ENCODE measurements at regions not wholly inside any gene's neighbourhood (a gene's known extent, or its start where the extent isn't known, plus 50 kb on each side); places are given as distances from the start of the nearest gene placed in this dataset.

- Histone ChIP-seq H3K79me1 (ENCODE audit: low read depth in 1 of 2, low read length in 2 of 2) (no peaks in the 10 kb centered on the region), H3K9me3 (ENCODE audit: control insufficient read depth, insufficient read depth, low read length) (no peaks in the 10 kb centered on the region), H2AFZ (replicated peaks; ENCODE audit: low read length, poor library complexity) (no peak overlapping the region), H2BK120ac (ENCODE audit: low read depth, low read length) (no peak overlapping the region), H3K23ac (ENCODE audit: low read depth, low read length) (no peak overlapping the region), H4K5ac (ENCODE audit: low read depth, low read length) (no peak overlapping the region), H3K27me3 (ENCODE audit: control insufficient read depth, insufficient read depth, low read length) (no peaks in the 10 kb centered on the region), H3K9me1 (ENCODE audit: insufficient read depth, low read length) (no peaks in the 10 kb centered on the region), H3K4me1 (ENCODE audit: control insufficient read depth, insufficient read depth, low read length) (no peaks in the 10 kb centered on the region; the same call in 1 of the 2 replicates), H3K9ac (ENCODE audit: low read depth, low read length) (no peak overlapping the region), H4K91ac (ENCODE audit: insufficient read depth, low read depth, low read length) (no peak overlapping the region), H3K36me3 (ENCODE audit: control insufficient read depth, insufficient read depth, low read length) (no peaks in the 10 kb centered on the region), H3K4ac (ENCODE audit: low read depth, low read length) (no peak overlapping the region), H3K18ac (ENCODE audit: low read depth, low read length) (no peak overlapping the region), H2BK20ac (ENCODE audit: low read depth, low read length) (no peak overlapping the region), H3K56ac (ENCODE audit: extremely low read depth, insufficient read depth, low read length) (no peak overlapping the region), H2AK9ac (replicated peaks; ENCODE audit: low read depth, low read length, poor library complexity) (no peak overlapping the region), H2AK5ac (ENCODE audit: low read depth, low read length) (no peak overlapping the region), H3K4me2 (ENCODE audit: low read depth, low read length) (no peak overlapping the region), H2BK15ac (ENCODE audit: low read depth, low read length) (no peak overlapping the region), H3K4me3 (ENCODE audit: insufficient read depth, low read depth, low read length) (no peak overlapping the region), H2BK5ac (ENCODE audit: low read depth, low read length, poor library complexity, severe bottlenecking) (no peak overlapping the region), H3K14ac (replicated peaks; ENCODE audit: low read depth, low read length) (no peak overlapping the region), H4K20me1 (ENCODE audit: insufficient read depth, low read length) (no peaks in the 10 kb centered on the region), H3K27ac (ENCODE audit: insufficient read depth, low read length) (no peak overlapping the region), H4K8ac (ENCODE audit: low read depth in 2 of 2, low read length in 2 of 2) (no peak overlapping the region)
- intact Hi-C loops (cut with micrococcal nuclease) = no loop called here
- ATAC-seq (ENCODE audit: low read depth) = no peak
- ChIA-PET POLR2A (ENCODE audit: unreplicated experiment) (no interaction called here), CTCF (no interaction called here)
- WGBS, 2 experiments (ENCODE audit: extremely low coverage in 2 of 2, insufficient read length in 1 of 2) = no CpG with 5 or more reads among the region's 2 CpGs
- in situ Hi-C loops (cut with MboI; ENCODE audit: low sequenced_read_pairs) = no loop called here
- TF ChIP-seq ELK1 (IDR thresholded peaks at IDR 0.05; ENCODE audit: borderline replicate concordance, low read depth, low read length) (no peak), POLR2A (IDR thresholded peaks at IDR 0.05; ENCODE audit: low read depth, low read length) (no peak), RAD21 (IDR thresholded peaks at IDR 0.05; ENCODE audit: low read length) (no peak), SMC3 (IDR thresholded peaks at IDR 0.05; ENCODE audit: low read depth, low read length) (no peak), CEBPB (IDR thresholded peaks at IDR 0.05; ENCODE audit: low read depth, low read length) (no peak), BHLHE40 (IDR thresholded peaks at IDR 0.05; ENCODE audit: low read depth, low read length) (no peak), CTCF (conservative IDR thresholded peaks at IDR 0.05; ENCODE audit: low read depth, low read length) (no peak), MXI1 (IDR thresholded peaks at IDR 0.05; ENCODE audit: borderline replicate concordance, low read depth, low read length) (no peak), MAFK (IDR thresholded peaks at IDR 0.05; ENCODE audit: low read depth, low read length) (no peak), RFX5 (IDR thresholded peaks at IDR 0.05; ENCODE audit: low read depth, low read length) (no peak), RCOR1 (IDR thresholded peaks at IDR 0.05; ENCODE audit: insufficient replicate concordance, low read length) (no peak), MAZ (IDR thresholded peaks at IDR 0.05; ENCODE audit: borderline replicate concordance, low read depth, low read length) (no peak), FOS (IDR thresholded peaks at IDR 0.05; ENCODE audit: low read depth, low read length) (no peak), CHD1 (IDR thresholded peaks at IDR 0.05; ENCODE audit: low read depth, low read length) (no peak), USF2 (IDR thresholded peaks at IDR 0.05; ENCODE audit: low read depth, low read length) (no peak)
- dilution Hi-C loops (cut with HindIII; ENCODE audit: low sequenced_read_pairs, unreplicated experiment) = no loop called here
- no TSS peak for BruUV-seq (replicated peaks)
- DNase-seq = no peak
These were observed 187.4 kb downstream of the KLHL28 start for GRCh38 chr14:44774396-44774795.

All from IMR-90 (cell line).